HL-60 (cell line): ENCODE measurements at regions not wholly inside any gene's neighbourhood (a gene's known extent, or its start where the extent isn't known, plus 50 kb on each side); places are given as distances from the start of the nearest gene placed in this dataset.

Experiments
- DNase-seq, 2 experiments: peaks; one replicate each; pipeline ENCODE4 v3.0.0-alpha.2; 2010 to 2020; ENCODE audit warnings: low read depth in 1 of 2, low spot score in 1 of 2
- H3K27ac ChIP-seq: fragments of 250-450 bp; sonication (Bioruptor Pico); replicated peaks from 2 replicates; pipeline ENCODE4 v1.5.1; 2020; ENCODE audit warnings: mild to moderate bottlenecking, moderate library complexity
- H3K27me3 ChIP-seq: fragments of 250-450 bp; sonication (Bioruptor Pico); 2 replicates; pipeline ENCODE4 v1.5.1; 2021; ENCODE audit warnings: mild to moderate bottlenecking, moderate library complexity; ENCODE audit not compliant: insufficient read depth, poor library complexity, severe bottlenecking
- H3K4me3 ChIP-seq: replicated peaks from 2 replicates; pipeline ENCODE4 v1.5.1; 2011; ENCODE audit warnings: mild to moderate bottlenecking, control low read depth, low read length; ENCODE audit not compliant: insufficient read depth
- CTCF ChIP-seq: IDR thresholded peaks from one replicate; pipeline ENCODE4 v1.5.1; 2011; ENCODE audit warnings: low read length, control low read depth, inconsistent platforms; ENCODE audit not compliant: insufficient read depth
- GABPA ChIP-seq: IDR thresholded peaks from 2 replicates; pipeline ENCODE4 v1.6.1; 2012; ENCODE audit warnings: low read depth
- POLR2AphosphoS5 ChIP-seq: IDR thresholded peaks from 2 replicates; pipeline ENCODE4 v1.6.1; 2012; ENCODE audit warnings: low read depth
- REST ChIP-seq: IDR thresholded peaks from 2 replicates; pipeline ENCODE4 v1.6.1; 2012; ENCODE audit warnings: low read depth; ENCODE audit not compliant: insufficient replicate concordance
- SPI1 ChIP-seq: IDR thresholded peaks from 2 replicates; pipeline ENCODE4 v1.6.1; 2012; ENCODE audit warnings: low read depth, mild to moderate bottlenecking, borderline replicate concordance

DNA sequence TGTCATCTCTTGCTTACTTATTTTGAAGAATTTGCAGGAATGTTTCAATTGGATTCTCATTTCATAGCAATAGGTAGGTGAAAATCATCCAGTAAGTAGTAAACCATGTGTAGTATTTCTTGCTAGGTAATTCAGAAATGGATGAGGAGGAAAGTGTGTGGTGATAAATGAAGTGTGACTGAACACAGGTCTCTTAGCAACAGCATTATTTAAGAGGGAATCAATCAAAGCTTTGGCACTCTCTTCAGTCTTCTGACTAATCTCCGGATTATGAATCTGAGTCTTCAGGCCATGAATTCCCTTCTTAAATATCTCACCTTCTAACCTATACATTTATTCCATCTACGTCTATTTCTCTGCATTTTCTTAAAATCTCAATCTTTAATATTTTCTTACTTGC lies 55.8 kb upstream of the ARHGAP24 start:
- no peak for DNase-seq
- Histone ChIP-seq H3K4me3 (no peak overlapping the region), H3K27me3 (no peaks in the 10 kb centered on the region), H3K27ac (no peak overlapping the region)
- no peak for TF ChIP-seq CTCF
- TF ChIP-seq GABPA, result no peak
- TF ChIP-seq POLR2AphosphoS5, result no peak
- TF ChIP-seq REST, result no peak
- TF ChIP-seq SPI1, result no peak

GRCh38 chr4:85420831-85421230 lies 54.1 kb upstream of the ARHGAP24 start:
- no peak for DNase-seq
- Histone ChIP-seq H3K27ac (no peak overlapping the region), H3K27me3 (no peaks in the 10 kb centered on the region), H3K4me3 (no peak overlapping the region)
- TF ChIP-seq POLR2AphosphoS5 (no peak), CTCF (no peak), GABPA (no peak), REST (no peak), SPI1 (no peak)

GRCh38 chr4:85423431-85423830 lies 51.5 kb upstream of the ARHGAP24 start:
- Histone ChIP-seq H3K27ac (no peak overlapping the region), H3K27me3 (no peaks in the 10 kb centered on the region), H3K4me3 (no peak overlapping the region)
- no peak for DNase-seq
- no peak for TF ChIP-seq POLR2AphosphoS5
- no peak for TF ChIP-seq CTCF
- no peak for TF ChIP-seq SPI1
- TF ChIP-seq REST, result no peak
